Glutamatergic neuron (in vitro differentiated cells): ENCODE measurements at regions not wholly inside any gene's neighbourhood (a gene's known extent, or its start where the extent isn't known, plus 50 kb on each side); places are given as distances from the start of the nearest gene placed in this dataset.
A peak's percentile ranks its signal among the peaks of the same experiment; 100 is the strongest.

ENCODE experiments used
- DNase-seq: peaks from one replicate; pipeline ENCODE4 v3.0.0; 2022
- H3K27ac Mint-ChIP-seq: one replicate; pipeline ENCODE4 v1.8.0; 2020; ENCODE audit warnings: mild to moderate bottlenecking, mixed read lengths, inconsistent platforms; ENCODE audit not compliant: unreplicated experiment
- H3K27me3 Mint-ChIP-seq: one replicate; pipeline ENCODE4 v1.8.0; 2020; ENCODE audit warnings: mild to moderate bottlenecking, moderate library complexity, mixed read lengths, inconsistent platforms; ENCODE audit not compliant: unreplicated experiment
- H3K36me3 Mint-ChIP-seq: one replicate; pipeline ENCODE4 v1.8.0; 2020; ENCODE audit warnings: mild to moderate bottlenecking, mixed read lengths, inconsistent platforms; ENCODE audit not compliant: unreplicated experiment
- H3K4me1 Mint-ChIP-seq: one replicate; pipeline ENCODE4 v1.8.0; 2020; ENCODE audit warnings: mild to moderate bottlenecking, low read depth, mixed read lengths, inconsistent platforms; ENCODE audit not compliant: unreplicated experiment
- H3K4me3 Mint-ChIP-seq: one replicate; pipeline ENCODE4 v1.8.0; 2020; ENCODE audit warnings: mild to moderate bottlenecking, mixed read lengths, inconsistent platforms; ENCODE audit not compliant: unreplicated experiment
- H3K9me3 Mint-ChIP-seq: one replicate; pipeline ENCODE4 v1.8.0; 2020; ENCODE audit warnings: mild to moderate bottlenecking, moderate library complexity, mixed read lengths, inconsistent platforms; ENCODE audit not compliant: unreplicated experiment
- CTCF ChIP-seq: fragments of 200-600 bp; sonication (generic); IDR thresholded peaks from one replicate; pipeline ENCODE4 v1.5.0; 2021; ENCODE audit not compliant: partially characterized antibody, unreplicated experiment

- Mint-ChIP-seq H3K4me3 (no peak overlapping the region), H3K27me3 (no peaks in the 10 kb centered on the region), H3K36me3 (no peaks in the 10 kb centered on the region), H3K9me3 (peaks cover 7% of the 10 kb centered on the region), H3K4me1 (peaks cover 9% of the 10 kb centered on the region), H3K27ac (no peak overlapping the region)
- TF ChIP-seq CTCF, result no peak
- no peak for DNase-seq
Measured at GRCh38 chr11:32226480-32226879, 135.6 kb downstream of the RCN1 start.

- no peak for TF ChIP-seq CTCF
- no peak overlapping the region for H3K4me3 Mint-ChIP-seq
Measured at GRCh38 chr11:32229576-32230240, 138.8 kb downstream of the RCN1 start.

GRCh38 chr11:32231909-32232493, 141.1 kb downstream of the RCN1 start:
- peak; percentile 56 for DNase-seq
- peak; percentile 67 for TF ChIP-seq CTCF
- Mint-ChIP-seq H3K4me3 (no peak overlapping the region), H3K4me1 (peaks cover 5% of the 10 kb centered on the region), H3K27ac (no peak overlapping the region), H3K36me3 (no peaks in the 10 kb centered on the region), H3K9me3 (peaks cover 2% of the 10 kb centered on the region), H3K27me3 (no peaks in the 10 kb centered on the region)

More at GRCh38 chr11:32229576-32230240, 138.8 kb downstream of the RCN1 start:
- Mint-ChIP-seq H3K9me3 (peaks cover 7% of the 10 kb centered on the region), H3K4me1 (peaks cover 9% of the 10 kb centered on the region), H3K27me3 (no peaks in the 10 kb centered on the region), H3K36me3 (no peaks in the 10 kb centered on the region), H3K27ac (no peak overlapping the region)
- DNase-seq, result no peak

- no peak overlapping the region for H3K4me3 Mint-ChIP-seq
- H3K27ac Mint-ChIP-seq, result no peak overlapping the region
- no peak for DNase-seq
- no peak for TF ChIP-seq CTCF
- H3K36me3 Mint-ChIP-seq, result no peaks in the 10 kb centered on the region
- no peaks in the 10 kb centered on the region for H3K27me3 Mint-ChIP-seq
- peaks cover 5% of the 10 kb centered on the region for H3K4me1 Mint-ChIP-seq
- peaks cover 2% of the 10 kb centered on the region for H3K9me3 Mint-ChIP-seq
Measured at GRCh38 chr11:32232516-32232915, 141.6 kb downstream of the RCN1 start.

- Mint-ChIP-seq H3K27ac (no peak overlapping the region), H3K4me3 (no peak overlapping the region), H3K4me1 (peaks cover 5% of the 10 kb centered on the region), H3K9me3 (peaks cover 2% of the 10 kb centered on the region), H3K36me3 (no peaks in the 10 kb centered on the region), H3K27me3 (no peaks in the 10 kb centered on the region)
- no peak for TF ChIP-seq CTCF
- DNase-seq, result no peak
Measured at GRCh38 chr11:32233276-32233675, 142.4 kb downstream of the RCN1 start.
